Parathyroid adenoma (tissue), 2 donors: ENCODE measurements at regions not wholly inside any gene's neighbourhood (a gene's known extent, or its start where the extent isn't known, plus 50 kb on each side); places are given as distances from the start of the nearest gene placed in this dataset.

Source experiments
- H2AFZ ChIP-seq: fragments of 300-600 bp; sonication (generic); one replicate; pipeline ENCODE4 v1.7.0; 2017; ENCODE audit warnings: antibody characterized with exemption, mild to moderate bottlenecking
- H3K27ac ChIP-seq: fragments of 300-600 bp; sonication (generic); one replicate; pipeline ENCODE4 v1.7.0; 2017
- H3K27me3 ChIP-seq: fragments of 300-600 bp; sonication (generic); one replicate; pipeline ENCODE4 v1.7.0; 2017; ENCODE audit warnings: low read length; ENCODE audit not compliant: control insufficient read depth, insufficient read depth
- H3K36me3 ChIP-seq: fragments of 300-600 bp; sonication (generic); one replicate; pipeline ENCODE4 v1.7.0; 2017; ENCODE audit warnings: low read length; ENCODE audit not compliant: control insufficient read depth, insufficient read depth
- H3K4me1 ChIP-seq: fragments of 300-600 bp; sonication (generic); one replicate; pipeline ENCODE4 v1.7.0; 2017; ENCODE audit warnings: control low read depth
- H3K4me2 ChIP-seq: fragments of 300-600 bp; sonication (generic); one replicate; pipeline ENCODE4 v1.7.0; 2017; ENCODE audit warnings: low read length
- H3K4me3 ChIP-seq: fragments of 300-600 bp; sonication (generic); one replicate; pipeline ENCODE4 v1.7.0; 2017; ENCODE audit warnings: low read depth, low read length
- H3K79me2 ChIP-seq: fragments of 300-600 bp; sonication (generic); one replicate; pipeline ENCODE4 v1.7.0; 2017; ENCODE audit warnings: control low read depth
- H3K9ac ChIP-seq: fragments of 300-600 bp; sonication (generic); one replicate; pipeline ENCODE4 v1.7.0; 2017; ENCODE audit warnings: mild to moderate bottlenecking
- H3K9me3 ChIP-seq: fragments of 300-600 bp; sonication (generic); one replicate; pipeline ENCODE4 v1.7.0; 2017; ENCODE audit warnings: low read length; ENCODE audit not compliant: control insufficient read depth
- CTCF ChIP-seq: fragments of 300-600 bp; sonication (generic); IDR thresholded peaks from one replicate; pipeline ENCODE4 v1.7.0; 2017; ENCODE audit warnings: antibody characterized with exemption, mild to moderate bottlenecking
- donor health status: primary hyperparathyroidism.

GRCh38 chr15:46892621-46893160, 824.6 kb upstream of the SEMA6D start:
- H3K4me2 ChIP-seq = no peak overlapping the region
- H3K9ac ChIP-seq = no peak overlapping the region
- no peak overlapping the region for H3K27ac ChIP-seq
- H3K36me3 ChIP-seq = no peaks in the 10 kb centered on the region
- H3K79me2 ChIP-seq = no peaks in the 10 kb centered on the region
- no peak for TF ChIP-seq CTCF
- no peak overlapping the region for H2AFZ ChIP-seq
- no peaks in the 10 kb centered on the region for H3K4me1 ChIP-seq
- H3K9me3 ChIP-seq = no peaks in the 10 kb centered on the region
- no peak overlapping the region for H3K4me3 ChIP-seq
- no peaks in the 10 kb centered on the region for H3K27me3 ChIP-seq

GRCh38 chr15:46894644-46895043, 822.7 kb upstream of the SEMA6D start:
- Histone ChIP-seq H3K27ac (no peak overlapping the region), H3K9ac (no peak overlapping the region), H3K79me2 (no peaks in the 10 kb centered on the region), H3K27me3 (no peaks in the 10 kb centered on the region), H3K4me2 (no peak overlapping the region), H3K9me3 (no peaks in the 10 kb centered on the region), H2AFZ (no peak overlapping the region), H3K4me3 (no peak overlapping the region), H3K36me3 (no peaks in the 10 kb centered on the region), H3K4me1 (no peaks in the 10 kb centered on the region)
- TF ChIP-seq CTCF = no peak

- H3K27me3 ChIP-seq = no peaks in the 10 kb centered on the region
- no peaks in the 10 kb centered on the region for H3K36me3 ChIP-seq
- H2AFZ ChIP-seq = no peak overlapping the region
- H3K27ac ChIP-seq = no peak overlapping the region
- H3K9ac ChIP-seq = no peak overlapping the region
- H3K4me1 ChIP-seq = no peaks in the 10 kb centered on the region
- no peaks in the 10 kb centered on the region for H3K79me2 ChIP-seq
- no peak overlapping the region for H3K4me3 ChIP-seq
- no peak overlapping the region for H3K4me2 ChIP-seq
- H3K9me3 ChIP-seq = no peaks in the 10 kb centered on the region
- TF ChIP-seq CTCF = no peak
Observed at GRCh38 chr15:46897266-46897665, 820.0 kb upstream of the SEMA6D start.

GRCh38 chr15:46901001-46901400, 816.3 kb upstream of the SEMA6D start:
- no peak overlapping the region for H3K27ac ChIP-seq
- no peaks in the 10 kb centered on the region for H3K4me1 ChIP-seq
- no peak for TF ChIP-seq CTCF
- no peak overlapping the region for H3K4me2 ChIP-seq
- H3K27me3 ChIP-seq = no peaks in the 10 kb centered on the region
- no peak overlapping the region for H3K9ac ChIP-seq
- H3K4me3 ChIP-seq = no peak overlapping the region
- no peaks in the 10 kb centered on the region for H3K36me3 ChIP-seq
- no peak overlapping the region for H2AFZ ChIP-seq
- no peaks in the 10 kb centered on the region for H3K79me2 ChIP-seq
- no peaks in the 10 kb centered on the region for H3K9me3 ChIP-seq

GRCh38 chr15:46917721-46918252, 799.5 kb upstream of the SEMA6D start:
- Histone ChIP-seq H3K4me2 (no peak overlapping the region), H3K36me3 (no peaks in the 10 kb centered on the region), H3K27ac (no peak overlapping the region), H2AFZ (no peak overlapping the region), H3K9me3 (no peaks in the 10 kb centered on the region), H3K27me3 (no peaks in the 10 kb centered on the region), H3K9ac (no peak overlapping the region), H3K4me1 (no peaks in the 10 kb centered on the region), H3K4me3 (no peak overlapping the region), H3K79me2 (no peaks in the 10 kb centered on the region)
- TF ChIP-seq CTCF = no peak
